HepG2 (cell line): ENCODE measurements at regions not wholly inside any gene's neighbourhood (a gene's known extent, or its start where the extent isn't known, plus 50 kb on each side); places are given as distances from the start of the nearest gene placed in this dataset.

Experiments used
- ATAC-seq: fragments of 200-7000 bp; cut with Tn5 transposase; 3 replicates; pipeline ENCODE4 v1.9.1; 2020; ENCODE audit warnings: mild to moderate bottlenecking, moderate library complexity
- BruUV-seq: library from RNA; stranded (reverse); fragments of 400-500 nt; replicated peaks from 2 replicates; lab custom pipeline; 2021; lab: Mats Ljungman, UMichigan
- CTCF ChIA-PET: fragments of 300-600 bp; formaldehyde crosslinking; extraction: SDS; loops from one replicate; lab custom pipeline; 2021; ENCODE audit warnings: low total read pairs, inconsistent platforms, low intra/inter-chr PET ratio; lab: Yijun Ruan, JAX
- POLR2A ChIA-PET: fragments of 350-600 bp; sonication (Branson Sonifier 250); formaldehyde crosslinking; loops from one replicate; lab custom pipeline; 2020; ENCODE audit warnings: antibody characterized with exemption, inconsistent platforms; lab: Yijun Ruan, JAX
- DNase-seq: peaks from one replicate; pipeline ENCODE4 v3.0.0-alpha.2; 2015; ENCODE audit warnings: low spot score
- FAIRE-seq: peaks from 3 replicates; lab custom pipeline; 2011; peaks lifted over from hg19 to GRCh38; lab: Jason Lieb, UNC
- H2AFZ ChIP-seq: one replicate; pipeline ENCODE4 v1.6.1; 2011; ENCODE audit warnings: low read length, inconsistent platforms
- H3K27ac ChIP-seq: fragments of 300-600 bp; 3 replicates; pipeline ENCODE4 v1.8.0; 2011; ENCODE audit warnings: mixed run types, mild to moderate bottlenecking, mixed read lengths, low read length, inconsistent platforms; ENCODE audit not compliant: insufficient read depth; ENCODE audit errors: extremely low read length
- H3K27me3 ChIP-seq, 2 experiments: fragments of 200-600 bp in 1 of 2; 2 replicates in 1 of 2; 3 replicates in 1 of 2; pipeline versions ENCODE4 v1.6.0 to v1.8.0; 2011; ENCODE audit warnings: low read length in 2 of 2, mild to moderate bottlenecking in 2 of 2, moderate library complexity in 2 of 2, inconsistent platforms in 1 of 2; ENCODE audit not compliant: insufficient read depth in 2 of 2, control insufficient read depth in 1 of 2
- H3K36me3 ChIP-seq, 2 experiments: fragments of 200-600 bp in 1 of 2; replicated peaks in 1 of 2; 2 replicates in 1 of 2; 3 replicates in 1 of 2; pipeline versions ENCODE4 v1.5.1 to v1.8.0; 2011; ENCODE audit warnings: low read length in 2 of 2, inconsistent platforms in 1 of 2; ENCODE audit not compliant: insufficient read depth in 2 of 2, control insufficient read depth in 1 of 2
- H3K4me1 ChIP-seq: 2 replicates; pipeline ENCODE4 v1.5.1; 2012; ENCODE audit warnings: low read length, inconsistent platforms; ENCODE audit not compliant: insufficient read depth
- H3K4me2 ChIP-seq: 2 replicates; pipeline ENCODE4 v1.6.0; 2011; ENCODE audit warnings: low read depth, low read length, inconsistent platforms
- H3K4me3 ChIP-seq, 3 experiments: fragments of 200-600 bp in 1 of 3; sonication (generic), shearing (Covaris generic) in 1 of 3; replicated peaks in 1 of 3; 2 replicates each; pipeline ENCODE4 v1.5.1; 2011 to 2016; ENCODE audit warnings: low read length in 3 of 3, inconsistent platforms in 2 of 3, low read depth in 2 of 3, mild to moderate bottlenecking in 2 of 3, control low read depth in 1 of 3, mixed read lengths in 1 of 3; ENCODE audit not compliant: insufficient read depth in 1 of 3
- H3K79me2 ChIP-seq: one replicate; pipeline ENCODE4 v1.6.1; 2011; ENCODE audit warnings: low read length, inconsistent platforms; ENCODE audit not compliant: insufficient read depth
- H3K9ac ChIP-seq: 2 replicates; pipeline ENCODE4 v1.6.0; 2011; ENCODE audit warnings: mild to moderate bottlenecking, low read depth, low read length, inconsistent platforms; ENCODE audit not compliant: insufficient read depth
- H3K9me3 ChIP-seq: 2 replicates; pipeline ENCODE4 v1.5.1; 2012; ENCODE audit warnings: mild to moderate bottlenecking, low read length
- H4K20me1 ChIP-seq: 2 replicates; pipeline ENCODE4 v1.6.0; 2011; ENCODE audit warnings: inconsistent platforms, mild to moderate bottlenecking, low read length, moderate library complexity; ENCODE audit not compliant: insufficient read depth
- CCDC6 ChIP-seq: sonication (generic); formaldehyde crosslinking; IDR thresholded peaks from 2 replicates; pipeline ENCODE4 v1.8.1; 2022; ENCODE audit warnings: mild to moderate bottlenecking, missing genetic modification reagents, moderate library complexity
- CEBPG ChIP-seq: IDR thresholded peaks from 2 replicates; pipeline ENCODE4 v1.6.1; 2016
- CEBPZ ChIP-seq: IDR thresholded peaks from 2 replicates; pipeline ENCODE4 v1.6.1; 2012; ENCODE audit warnings: low read length, improper control_type of control experiment
- EEA1 ChIP-seq: sonication (generic); formaldehyde crosslinking; IDR thresholded peaks from 2 replicates; pipeline ENCODE4 v1.5.1; 2020; ENCODE audit warnings: mild to moderate bottlenecking, missing genetic modification reagents, borderline replicate concordance
- HOXD1 ChIP-seq: sonication (generic); formaldehyde crosslinking; IDR thresholded peaks from 2 replicates; pipeline ENCODE4 v1.5.0; 2020; ENCODE audit warnings: missing genetic modification reagents
- MIXL1 ChIP-seq: IDR thresholded peaks from 2 replicates; pipeline ENCODE4 v1.6.1; 2016
- MLXIP ChIP-seq: sonication (generic); formaldehyde crosslinking; IDR thresholded peaks from 2 replicates; pipeline ENCODE4 v1.9.0; 2021; ENCODE audit warnings: missing genetic modification reagents, borderline replicate concordance
- MYNN ChIP-seq: sonication (generic); formaldehyde crosslinking; IDR thresholded peaks from 2 replicates; pipeline ENCODE4 v1.4.0; 2020; ENCODE audit warnings: mild to moderate bottlenecking, low read depth, missing genetic modification reagents
- SNAPC2 ChIP-seq: sonication (generic); formaldehyde crosslinking; IDR thresholded peaks from 2 replicates; pipeline ENCODE4 v1.8.1; 2022; ENCODE audit warnings: mild to moderate bottlenecking, missing genetic modification reagents
- SUZ12 ChIP-seq: fragments of 150-350 bp; IDR thresholded peaks from 2 replicates; pipeline ENCODE4 v1.6.1; 2014; ENCODE audit warnings: low read depth, low read length
- TAF1 ChIP-seq: sonication (generic); formaldehyde crosslinking; IDR thresholded peaks from 2 replicates; pipeline ENCODE4 v1.4.0; 2020; ENCODE audit warnings: missing genetic modification reagents
- TCF7L2 ChIP-seq: IDR thresholded peaks from 2 replicates; pipeline ENCODE4 v1.6.1; 2011; ENCODE audit warnings: mild to moderate bottlenecking, low read depth, low read length, moderate library complexity
- ZBTB26 ChIP-seq: IDR thresholded peaks from 2 replicates; pipeline ENCODE4 v1.6.1; 2016; ENCODE audit warnings: missing compliant biosample characterization, missing genetic modification reagents, borderline replicate concordance
- ZBTB46 ChIP-seq: sonication (generic); formaldehyde crosslinking; IDR thresholded peaks from 2 replicates; pipeline ENCODE4 v1.4.0; 2020; ENCODE audit warnings: mild to moderate bottlenecking, missing genetic modification reagents, borderline replicate concordance
- ZNF839 ChIP-seq: sonication (generic); formaldehyde crosslinking; IDR thresholded peaks from 2 replicates; pipeline ENCODE4 v1.4.0; 2020; ENCODE audit warnings: missing genetic modification reagents, mild to moderate bottlenecking, borderline replicate concordance
- WGBS: methylation state at CpG from one replicate; pipeline ENCODE4 v1.1.6; 2017; ENCODE audit warnings: low lambda C conversion rate; 5-methylcytosine and 5-hydroxymethylcytosine counted together
- in situ Hi-C: cut with HindIII; loops from 2 replicates; pipeline ENCODE4 v1.10.0; 2017; ENCODE audit warnings: low pct_unique_long_range_greater_than_20kb; ENCODE audit not compliant: extremely low pct_ligation_motif_present
- intact Hi-C: fragments of 100-400 bp; cut with micrococcal nuclease; formaldehyde crosslinking; loops from one replicate; pipeline ENCODE4 v1.10.0; 2022; ENCODE audit not compliant: unreplicated experiment

- TF ChIP-seq ZBTB46 (no peak), SNAPC2 (CRISPR knock-in tag) (no peak), SUZ12 (no peak), CEBPG (CRISPR knock-in tag) (no peak), MYNN (CRISPR knock-in tag) (no peak)
Observed at GRCh38 chr6:91462241-91462640, 875.4 kb upstream of the MAP3K7 start (continued).

GRCh38 chr6:91453224-91453878 is 866.5 kb upstream of the MAP3K7 start:
- intact Hi-C loops: no loop called here
- no peaks in the 10 kb centered on the region for H3K27me3 ChIP-seq
- 12% methylated on average over 2 of the region's 2 CpGs for WGBS
- H3K27ac ChIP-seq: no peak overlapping the region
- BruUV-seq: no TSS peak
- CTCF ChIA-PET: no interaction called here
- no peaks in the 10 kb centered on the region for H4K20me1 ChIP-seq
- no peak overlapping the region for H3K4me2 ChIP-seq
- no peaks in the 10 kb centered on the region for H3K4me1 ChIP-seq
- in situ Hi-C loops: no loop called here
- H3K4me3 ChIP-seq: no peak overlapping the region
- H3K36me3 ChIP-seq: no peaks in the 10 kb centered on the region
- no peaks in the 10 kb centered on the region for H3K9me3 ChIP-seq
- no peak overlapping the region for H3K9ac ChIP-seq
- ATAC-seq (no peak), FAIRE-seq (no peak), DNase-seq (no peak)
- POLR2A ChIA-PET: no interaction called here
- H3K79me2 ChIP-seq: no peaks in the 10 kb centered on the region
- no peak overlapping the region for H2AFZ ChIP-seq
- TF ChIP-seq HOXD1 (CRISPR knock-in tag) (no peak), TAF1 (CRISPR knock-in tag) (no peak), ZBTB26 (no peak), TCF7L2 (no peak), CEBPZ (no peak), MLXIP (CRISPR knock-in tag) (no peak), ZNF839 (CRISPR knock-in tag) (no peak), MIXL1 (CRISPR knock-in tag) (no peak), EEA1 (no peak), CCDC6 (CRISPR knock-in tag) (no peak)
